ENCODE measurements at regions not wholly inside any gene's neighbourhood (a gene's known extent, or its start where the extent isn't known, plus 50 kb on each side); places are given as distances from the start of the nearest gene placed in this dataset.

DNA sequence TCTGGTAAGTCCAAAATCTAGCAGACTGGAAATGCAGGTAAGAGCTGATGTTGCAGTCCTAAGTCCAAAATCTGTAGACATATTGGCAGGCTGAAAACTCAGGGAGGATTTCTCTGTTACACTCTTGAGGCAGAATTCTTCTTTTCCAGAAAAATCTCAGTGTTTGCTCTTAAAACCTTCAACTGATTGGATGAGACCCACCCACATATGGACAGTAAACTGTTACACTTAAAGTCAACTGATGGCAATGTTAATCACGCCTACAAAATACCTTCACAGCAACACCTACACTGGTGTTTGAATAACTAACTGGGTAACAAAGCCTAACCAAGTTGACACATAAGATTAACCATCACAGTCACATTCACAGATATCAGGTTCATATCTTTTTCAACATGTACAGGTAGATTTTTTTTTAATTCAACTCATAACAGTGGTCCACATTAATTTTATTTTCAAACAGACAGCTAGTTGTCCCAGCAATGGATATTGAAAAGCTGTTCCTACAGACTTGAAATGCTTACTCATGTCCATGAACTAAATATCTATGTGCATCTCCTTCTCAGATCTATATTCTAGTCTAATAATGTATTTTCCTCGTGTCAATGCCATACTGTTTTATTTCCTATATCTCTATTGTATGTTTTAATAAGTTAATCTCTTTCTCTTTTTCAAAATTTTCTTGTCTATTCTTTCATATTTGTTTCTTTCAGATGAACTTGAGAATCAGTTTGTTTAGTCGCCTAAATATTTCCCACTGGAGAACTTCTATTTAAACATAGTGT, 110.1 kb downstream of the TMPRSS5 start:
- Histone ChIP-seq H3K27ac (no peak overlapping the region), H3K4me1 (no peaks in the 10 kb centered on the region), H3K27me3 (no peaks in the 10 kb centered on the region), H3K4me3 (no peak overlapping the region), H3K9me3 (peaks cover 0 to 10% of the 10 kb centered on the region in 2 donors), H3K36me3 (no peaks in the 10 kb centered on the region)
- no peak for DNase-seq (ENCODE audit: low spot score)
- no peak for TF ChIP-seq CTCF (IDR thresholded peaks at IDR 0.05)

DNA sequence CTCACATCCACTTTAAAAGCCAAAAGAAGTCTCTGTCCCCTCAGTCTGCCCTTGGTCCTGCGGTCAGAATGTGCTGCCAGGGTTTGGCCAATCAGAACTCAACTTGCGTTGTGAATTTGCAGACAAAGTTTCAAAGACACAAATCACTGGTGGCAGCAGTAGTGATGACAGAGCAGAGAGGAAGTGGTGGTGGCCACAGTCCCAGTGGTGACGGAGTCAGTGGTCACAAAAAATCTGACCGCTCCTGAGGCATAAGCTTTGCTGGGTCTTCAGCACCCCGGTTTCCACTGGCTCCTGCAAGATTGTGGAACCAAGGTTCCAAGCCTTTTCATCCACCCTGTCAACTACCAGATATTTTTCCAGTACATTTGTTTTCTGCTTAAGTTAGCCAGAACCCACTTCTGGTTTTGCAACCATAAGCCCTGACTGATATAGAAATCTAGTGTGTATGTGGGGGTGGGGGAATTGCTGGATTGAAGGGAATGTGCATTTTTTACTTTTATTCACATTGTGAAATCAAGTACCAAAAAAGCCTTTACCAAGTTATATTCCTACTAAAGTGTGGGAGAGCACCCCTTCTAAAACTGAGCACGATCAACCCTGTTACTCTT, 112.3 kb downstream of the TMPRSS5 start:
- H3K27ac ChIP-seq, result no peak overlapping the region
- no peaks in the 10 kb centered on the region for H3K4me1 ChIP-seq
- TF ChIP-seq CTCF (IDR thresholded peaks at IDR 0.05), result no peak
- H3K4me3 ChIP-seq, result no peak overlapping the region
- H3K36me3 ChIP-seq, result no peaks in the 10 kb centered on the region
- peaks cover 0 to 10% of the 10 kb centered on the region in 2 donors for H3K9me3 ChIP-seq
- no peaks in the 10 kb centered on the region for H3K27me3 ChIP-seq
- DNase-seq (ENCODE audit: low spot score), result no peak

- no peak for TF ChIP-seq CTCF (IDR thresholded peaks at IDR 0.05)
- no peaks in the 10 kb centered on the region for H3K27me3 ChIP-seq
- DNase-seq (ENCODE audit: low spot score), result no peak
- H3K27ac ChIP-seq, result no peak overlapping the region
- H3K9me3 ChIP-seq, result peaks cover 0 to 5% of the 10 kb centered on the region in 2 donors
- H3K4me3 ChIP-seq, result no peak overlapping the region
- H3K4me1 ChIP-seq, result no peaks in the 10 kb centered on the region
- no peaks in the 10 kb centered on the region for H3K36me3 ChIP-seq
Observed at GRCh38 chr11:113591117-113591516, 115.0 kb downstream of the TMPRSS5 start.

DNA sequence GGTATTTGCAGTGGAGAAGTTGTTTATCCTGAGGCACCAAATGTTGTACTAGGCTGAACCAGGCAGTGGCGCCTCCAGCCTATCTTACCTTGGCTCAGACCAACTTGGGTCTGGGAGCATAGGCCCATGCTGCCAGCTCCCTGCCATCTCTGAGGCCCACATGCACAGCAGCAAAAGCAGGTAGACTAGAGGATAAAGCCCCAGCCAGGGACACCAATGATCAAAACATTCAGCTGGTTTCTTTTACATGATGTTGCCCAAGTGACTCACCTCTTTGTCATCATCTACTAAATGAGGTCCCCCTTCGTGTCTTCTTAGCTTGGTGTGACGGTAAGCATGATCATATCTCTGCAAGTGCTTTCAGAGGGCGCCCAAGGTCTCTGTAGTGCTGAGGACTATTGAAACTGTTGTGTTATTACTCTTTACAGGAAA, 112.1 kb upstream of the DRD2 start:
- no peaks in the 10 kb centered on the region for H3K36me3 ChIP-seq
- no peak overlapping the region for H3K4me3 ChIP-seq
- no peak for TF ChIP-seq CTCF (IDR thresholded peaks at IDR 0.05)
- no peaks in the 10 kb centered on the region for H3K27me3 ChIP-seq
- DNase-seq (ENCODE audit: low spot score), result no peak
- no peaks in the 10 kb centered on the region for H3K9me3 ChIP-seq
- no peaks in the 10 kb centered on the region for H3K4me1 ChIP-seq
- H3K27ac ChIP-seq, result no peak overlapping the region

- H3K27ac ChIP-seq, result no peak overlapping the region
- TF ChIP-seq CTCF (IDR thresholded peaks at IDR 0.05), result no peak
- no peaks in the 10 kb centered on the region for H3K36me3 ChIP-seq
- no peaks in the 10 kb centered on the region for H3K9me3 ChIP-seq
- no peak for DNase-seq (ENCODE audit: low spot score)
- no peaks in the 10 kb centered on the region for H3K27me3 ChIP-seq
- no peaks in the 10 kb centered on the region for H3K4me1 ChIP-seq
- no peak overlapping the region for H3K4me3 ChIP-seq
Observed at GRCh38 chr11:113584371-113584770, 109.2 kb upstream of the DRD2 start.

Measured in right atrium auricular region (tissue), 2 donors.